ENCODE measurements at regions not wholly inside any gene's neighbourhood (a gene's known extent, or its start where the extent isn't known, plus 50 kb on each side); places are given as distances from the start of the nearest gene placed in this dataset.

- in situ Hi-C loops (cut with HindIII; ENCODE audit: low sequenced_read_pairs) = no loop called here
- DNase-seq (ENCODE audit: low read depth) = peak; percentile 3
- TF ChIP-seq CTCF (IDR thresholded peaks at IDR 0.05; ENCODE audit: low read depth, low read length, missing control alignments) = peak; percentile 49
Observed at GRCh38 chrX:39242187-39242586, 440.9 kb downstream of the MID1IP1 start.

GRCh38 chrX:39244147-39244546 is 442.9 kb downstream of the MID1IP1 start:
- DNase-seq (ENCODE audit: low read depth) = no peak
- H3K4me3 ChIP-seq (ENCODE audit: low read depth, low read length) = no peak overlapping the region
- no peak for TF ChIP-seq CTCF (IDR thresholded peaks at IDR 0.05; ENCODE audit: low read depth, low read length, missing control alignments)
- in situ Hi-C loops (cut with HindIII; ENCODE audit: low sequenced_read_pairs) = no loop called here

More at GRCh38 chrX:39242187-39242586, 440.9 kb downstream of the MID1IP1 start:
- H3K4me3 ChIP-seq (ENCODE audit: low read depth, low read length) = no peak overlapping the region

GRCh38 chrX:39245024-39245423 is 443.8 kb downstream of the MID1IP1 start:
- no peak for DNase-seq (ENCODE audit: low read depth)
- H3K4me3 ChIP-seq (ENCODE audit: low read depth, low read length) = no peak overlapping the region
- in situ Hi-C loops (cut with HindIII; ENCODE audit: low sequenced_read_pairs) = no loop called here
- no peak for TF ChIP-seq CTCF (IDR thresholded peaks at IDR 0.05; ENCODE audit: low read depth, low read length, missing control alignments)

GRCh38 chrX:39247536-39247935 is 446.3 kb downstream of the MID1IP1 start:
- H3K4me3 ChIP-seq (ENCODE audit: low read depth, low read length) = no peak overlapping the region
- no peak for TF ChIP-seq CTCF (IDR thresholded peaks at IDR 0.05; ENCODE audit: low read depth, low read length, missing control alignments)
- in situ Hi-C loops (cut with HindIII; ENCODE audit: low sequenced_read_pairs) = no loop called here
- no peak for DNase-seq (ENCODE audit: low read depth)

GRCh38 chrX:39248330-39248729 is 447.1 kb downstream of the MID1IP1 start:
- in situ Hi-C loops (cut with HindIII; ENCODE audit: low sequenced_read_pairs) = no loop called here
- no peak overlapping the region for H3K4me3 ChIP-seq (ENCODE audit: low read depth, low read length)
- DNase-seq (ENCODE audit: low read depth) = no peak
- TF ChIP-seq CTCF (IDR thresholded peaks at IDR 0.05; ENCODE audit: low read depth, low read length, missing control alignments) = no peak

GRCh38 chrX:39249999-39250398 is 448.7 kb downstream of the MID1IP1 start:
- H3K4me3 ChIP-seq (ENCODE audit: low read depth, low read length) = no peak overlapping the region
- TF ChIP-seq CTCF (IDR thresholded peaks at IDR 0.05; ENCODE audit: low read depth, low read length, missing control alignments) = no peak
- in situ Hi-C loops (cut with HindIII; ENCODE audit: low sequenced_read_pairs) = no loop called here
- DNase-seq (ENCODE audit: low read depth) = no peak

- no peak overlapping the region for H3K4me3 ChIP-seq (ENCODE audit: low read depth, low read length)
- in situ Hi-C loops (cut with HindIII; ENCODE audit: low sequenced_read_pairs) = no loop called here
- no peak for DNase-seq (ENCODE audit: low read depth)
- no peak for TF ChIP-seq CTCF (IDR thresholded peaks at IDR 0.05; ENCODE audit: low read depth, low read length, missing control alignments)
Observed at GRCh38 chrX:39251995-39252394, 450.7 kb downstream of the MID1IP1 start.
